HG02938 (cell line): ENCODE measurements at regions not wholly inside any gene's neighbourhood (a gene's known extent, or its start where the extent isn't known, plus 50 kb on each side); places are given as distances from the start of the nearest gene placed in this dataset.
"Not testable (repeated sequence)": the region's sequence is repeated elsewhere in the genome, so short reads cannot be mapped to it uniquely, and the experiment has no call there.

Experiments
- ATAC-seq: cut with Tn5 transposase; IDR thresholded peaks from one replicate; pipeline ENCODE4 v1.9.1; 2021; ENCODE audit warnings: mild to moderate bottlenecking, moderate library complexity; ENCODE audit not compliant: unreplicated experiment

DNA sequence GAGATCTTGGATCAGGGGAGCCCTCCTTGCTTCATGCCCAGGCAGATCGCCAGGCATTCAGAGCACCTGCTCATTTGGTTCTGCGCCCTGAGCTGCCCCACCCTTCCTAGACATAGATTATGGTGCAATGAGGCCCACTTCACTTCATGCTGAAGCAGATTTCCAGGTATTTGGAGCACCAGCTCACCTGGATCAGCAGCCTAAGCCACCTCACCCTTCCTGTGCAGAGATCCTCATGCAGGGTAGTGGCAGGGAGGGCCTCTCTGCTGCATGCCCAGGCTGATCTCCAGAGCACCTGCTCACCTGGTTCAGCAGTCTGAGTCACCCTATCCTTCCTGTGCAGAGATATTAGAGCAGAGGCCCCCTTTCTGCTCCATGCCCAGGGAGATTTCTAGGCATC is 1966.1 kb downstream of the PCDH9 start:
- ATAC-seq: no peak

DNA sequence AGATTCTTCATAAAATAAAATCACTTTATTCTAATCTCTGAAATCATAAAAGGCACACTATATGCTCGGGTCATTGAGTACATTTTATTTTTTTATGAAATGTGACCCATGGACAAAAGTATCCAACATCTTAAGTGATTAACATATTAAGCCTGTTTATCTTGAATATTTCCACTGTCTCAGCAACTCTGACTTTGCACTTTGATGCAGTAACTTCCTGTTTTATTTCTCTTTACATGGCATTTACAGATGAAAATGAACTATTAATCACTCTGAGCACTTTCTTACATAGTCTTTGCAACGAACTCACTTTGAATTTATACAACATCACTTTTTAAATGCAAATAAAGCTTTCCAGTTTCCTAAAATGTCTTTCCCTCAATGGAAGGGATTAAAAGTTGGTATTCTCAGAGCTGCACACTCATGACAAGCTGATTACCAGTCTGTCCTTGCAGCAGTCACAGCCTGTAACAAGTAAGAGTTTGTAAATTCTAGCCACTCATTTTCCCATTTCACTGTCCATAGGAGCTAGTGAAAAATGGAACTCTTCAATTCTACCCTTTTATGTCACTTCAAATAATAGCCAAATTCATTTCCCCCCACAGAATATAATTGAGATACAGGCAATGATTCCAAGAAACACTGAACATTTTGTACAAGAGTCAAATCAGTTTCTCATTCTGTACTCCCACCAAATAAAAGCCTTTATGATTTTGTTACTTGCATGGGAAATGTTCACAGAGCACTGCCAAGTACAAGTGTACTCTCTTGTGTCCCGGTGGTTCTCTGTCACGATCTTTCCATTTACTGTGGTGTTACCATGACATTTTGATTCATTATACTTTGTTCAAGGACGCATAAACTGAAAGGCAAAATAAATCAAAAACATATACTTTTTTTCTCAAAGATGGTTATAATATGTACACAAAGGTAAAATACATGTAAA is 1968.9 kb downstream of the PCDH9 start:
- no peak for ATAC-seq

DNA sequence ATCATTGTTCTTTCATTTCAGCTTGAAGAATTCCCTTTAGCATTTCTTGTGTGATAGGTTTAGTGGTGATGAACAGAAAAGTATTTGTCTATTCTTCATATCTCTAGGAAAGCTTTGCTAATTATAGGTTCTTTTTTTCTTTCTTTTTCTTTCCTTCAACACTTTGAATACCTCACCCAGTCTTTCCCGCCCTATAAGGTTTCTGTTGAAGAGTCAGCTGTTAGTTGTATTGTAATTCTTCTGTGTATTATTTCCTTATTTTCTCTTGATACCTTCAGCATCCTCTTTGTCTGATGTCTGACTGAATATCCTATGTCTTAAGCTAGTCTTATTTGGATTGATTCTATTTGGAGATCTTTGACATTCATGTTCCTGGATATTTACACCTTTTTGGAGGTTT is 1989.4 kb downstream of the PCDH9 start:
- no peak for ATAC-seq

DNA sequence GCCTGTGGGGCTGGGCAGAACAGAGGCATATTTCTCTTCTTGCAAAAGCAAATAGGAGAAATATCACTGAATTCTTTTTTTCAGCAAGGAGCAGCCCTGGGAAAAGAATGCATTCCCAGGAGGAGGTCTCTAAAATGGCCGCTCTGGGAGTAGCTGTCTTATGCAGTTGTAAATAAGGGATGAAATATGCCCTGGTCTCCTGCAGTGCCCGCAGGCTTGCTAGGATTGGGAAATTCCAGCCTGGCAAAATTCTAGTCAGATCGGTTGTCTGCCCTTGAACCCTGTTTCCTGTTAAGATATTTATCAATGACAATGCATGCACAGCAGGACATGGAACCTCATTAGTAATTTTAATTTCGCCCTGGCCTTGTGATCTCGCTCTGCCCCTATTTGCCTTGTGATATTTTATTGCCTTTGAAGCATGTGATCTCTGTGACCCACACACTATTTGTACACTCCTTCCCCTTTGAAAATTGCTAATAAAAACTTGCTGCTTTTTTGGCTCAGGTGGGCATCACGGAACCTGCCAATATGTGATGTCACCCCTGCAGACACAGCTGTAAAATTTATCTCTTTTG is 1993.2 kb downstream of the PCDH9 start:
- no peak for ATAC-seq

DNA sequence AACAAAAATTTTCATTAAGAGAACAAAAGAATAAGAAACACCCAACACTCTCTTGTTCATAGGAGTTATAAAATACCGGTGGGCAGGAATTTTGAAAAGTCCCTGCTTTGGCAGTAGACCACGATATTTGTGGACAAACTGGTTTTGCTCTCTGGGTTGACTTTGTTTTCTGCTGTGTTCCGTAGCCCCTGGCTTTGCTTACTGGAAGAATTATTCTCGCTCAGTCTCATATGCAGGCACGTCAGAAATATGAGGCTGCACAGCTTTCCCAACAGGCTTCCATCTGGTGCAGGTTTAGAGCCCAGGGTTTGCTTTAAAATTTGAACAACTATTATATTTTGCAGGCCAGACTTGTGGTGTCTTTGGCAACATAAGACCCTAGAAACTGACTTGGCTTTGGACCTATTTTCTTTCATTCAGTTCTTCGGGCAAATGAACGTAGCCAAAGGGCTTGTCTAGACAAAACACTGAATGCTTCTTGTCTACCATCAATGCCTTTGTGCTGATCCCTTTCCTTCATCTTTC is 2012.6 kb downstream of the PCDH9 start:
- ATAC-seq: no peak

DNA sequence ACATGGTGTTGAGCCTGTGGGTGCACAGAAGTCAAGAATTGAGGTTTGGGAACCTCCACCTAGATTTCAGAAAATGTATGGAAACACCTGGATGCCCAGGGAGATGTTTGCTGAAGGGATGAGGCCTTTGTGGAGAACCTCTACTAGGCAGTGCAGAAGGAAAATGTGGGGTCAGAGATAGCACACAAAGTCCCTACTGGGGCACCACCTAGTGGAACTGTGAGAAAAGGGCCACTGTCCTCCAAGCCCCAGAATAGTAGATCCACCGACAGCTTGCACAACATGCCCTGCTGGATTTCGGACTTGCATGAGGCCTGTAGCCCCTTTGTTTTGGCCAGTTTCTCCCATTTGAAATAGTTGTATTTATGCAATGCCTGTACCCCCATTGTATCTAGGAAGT is 2027.3 kb downstream of the PCDH9 start:
- not testable (repeated sequence) for ATAC-seq

DNA sequence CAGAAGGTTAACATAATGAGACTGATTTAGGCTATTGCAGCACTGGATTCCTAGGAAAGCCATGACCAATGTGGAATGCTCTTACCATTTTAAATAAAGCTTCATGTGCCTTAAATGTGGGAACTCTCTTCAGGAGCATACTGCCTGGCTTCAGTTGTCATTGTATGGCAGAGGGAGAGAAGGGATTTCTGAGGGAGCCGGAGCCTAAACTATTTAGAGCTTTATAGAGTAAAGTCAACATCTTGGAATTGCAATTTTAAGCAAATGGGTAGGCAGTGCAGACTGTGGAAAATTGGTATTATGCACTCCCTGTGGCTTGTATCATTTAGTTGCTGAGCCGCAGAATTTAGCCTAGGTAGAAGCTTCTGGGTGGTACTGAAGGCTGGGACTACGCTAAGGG is 2041.4 kb downstream of the PCDH9 start:
- ATAC-seq: no peak

DNA sequence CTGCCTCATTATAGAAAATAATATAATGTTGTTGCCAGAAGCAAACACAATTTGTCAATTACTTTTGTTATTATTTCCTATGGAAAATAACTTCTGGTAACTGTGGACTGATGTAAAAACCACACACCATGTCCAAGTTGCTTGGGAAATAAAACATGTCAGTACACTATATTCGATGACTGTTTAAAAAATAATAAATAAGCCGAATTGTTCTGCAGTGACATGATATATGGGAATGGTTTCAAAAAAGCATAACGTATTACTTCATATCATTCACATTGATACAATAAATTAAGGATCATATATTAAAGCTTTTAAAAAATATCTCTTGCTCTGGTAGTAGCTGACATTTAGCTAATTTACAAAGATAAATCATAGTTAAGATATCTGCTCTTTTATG is 2062.1 kb downstream of the PCDH9 start:
- ATAC-seq: no peak

DNA sequence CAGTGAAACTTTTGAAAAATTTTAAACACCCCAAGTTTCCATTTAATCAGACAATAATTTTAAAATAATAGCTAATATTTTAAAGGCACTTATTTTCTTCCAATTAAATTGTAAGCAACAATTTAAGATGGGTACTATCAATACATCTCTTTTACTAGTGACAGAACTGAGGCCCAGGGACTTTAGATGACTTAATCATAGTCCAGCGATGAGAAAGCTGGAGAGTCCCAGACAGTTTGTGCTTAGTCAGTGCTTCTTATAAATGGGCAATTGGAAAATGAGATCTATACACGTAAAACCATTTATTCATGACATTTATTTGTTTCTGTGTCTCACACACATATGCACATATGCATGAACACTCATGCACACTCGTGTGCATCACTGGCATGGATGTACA is 2063.5 kb downstream of the PCDH9 start:
- no peak for ATAC-seq

DNA sequence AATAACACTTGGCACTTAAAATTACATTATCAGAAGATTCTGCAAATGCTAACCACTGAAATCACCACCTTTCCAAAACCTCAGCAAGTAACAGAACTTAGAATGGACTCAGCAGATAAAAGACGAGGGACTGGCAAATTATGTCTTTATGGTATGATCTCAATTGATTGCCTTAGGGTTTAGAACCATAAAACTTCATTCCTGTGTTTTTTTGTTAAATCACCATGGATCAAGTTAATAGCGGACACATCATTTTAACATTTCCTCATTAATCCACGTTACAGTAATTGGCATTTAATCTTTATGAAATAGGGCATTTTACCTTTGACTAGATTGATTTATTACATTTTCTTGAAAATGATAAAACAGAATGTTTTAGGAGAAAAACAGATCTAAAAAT is 2070.3 kb downstream of the PCDH9 start:
- no peak for ATAC-seq

DNA sequence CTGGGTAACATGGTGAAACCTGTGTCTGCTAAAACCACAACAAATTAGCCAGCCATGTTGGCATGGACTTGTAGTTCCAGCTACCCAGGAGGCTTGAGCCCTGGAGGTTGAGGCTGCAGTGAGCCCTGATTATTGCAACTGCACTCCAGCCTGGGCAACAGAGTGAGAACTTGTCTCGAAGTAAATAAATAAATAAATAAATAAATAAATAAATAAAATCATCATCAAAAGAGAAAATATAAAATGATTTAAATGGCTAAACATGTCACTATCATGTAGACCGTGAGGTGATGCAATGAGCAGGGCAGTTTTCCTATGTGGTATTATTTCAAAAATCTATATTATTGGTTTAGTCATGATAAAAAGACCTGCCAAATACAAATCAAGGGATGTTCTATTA is 2074.3 kb downstream of the PCDH9 start:
- ATAC-seq: no peak

DNA sequence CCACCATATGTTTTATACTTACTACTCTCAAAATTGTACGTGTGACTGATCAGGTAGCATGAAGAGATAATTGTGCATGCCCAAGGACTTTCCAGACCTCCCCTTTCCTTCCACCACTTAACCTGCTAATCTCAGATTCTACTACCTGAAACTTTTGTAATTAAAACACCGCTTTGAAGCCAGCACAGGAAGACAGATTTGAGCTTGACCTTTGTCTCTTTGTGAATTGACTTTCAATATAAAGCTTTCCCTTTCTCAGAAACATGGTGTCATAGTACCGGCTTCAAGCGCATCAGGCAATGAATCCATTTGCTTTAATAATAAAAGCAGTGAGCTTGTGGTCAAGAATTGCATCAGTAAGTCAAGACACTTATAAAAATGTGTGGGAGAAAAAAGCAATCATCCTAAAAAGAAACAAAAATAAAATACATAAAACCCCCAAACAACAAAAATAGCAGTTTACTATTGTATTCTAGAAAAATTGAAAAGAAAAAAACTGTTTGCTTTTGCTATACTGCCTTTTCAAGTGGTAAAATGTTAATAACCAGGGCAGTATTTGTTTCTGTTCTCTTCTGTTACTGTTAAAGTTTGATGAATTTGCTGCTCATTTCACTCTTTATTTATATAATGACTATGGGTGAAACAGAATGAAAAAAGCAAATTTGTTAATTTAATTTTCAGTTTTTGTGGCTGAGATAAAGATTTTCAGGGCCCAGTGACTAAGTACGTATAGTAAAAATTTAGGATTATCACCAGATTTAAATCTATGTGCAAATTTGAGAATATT is 2075.3 kb downstream of the PCDH9 start:
- no peak for ATAC-seq

DNA sequence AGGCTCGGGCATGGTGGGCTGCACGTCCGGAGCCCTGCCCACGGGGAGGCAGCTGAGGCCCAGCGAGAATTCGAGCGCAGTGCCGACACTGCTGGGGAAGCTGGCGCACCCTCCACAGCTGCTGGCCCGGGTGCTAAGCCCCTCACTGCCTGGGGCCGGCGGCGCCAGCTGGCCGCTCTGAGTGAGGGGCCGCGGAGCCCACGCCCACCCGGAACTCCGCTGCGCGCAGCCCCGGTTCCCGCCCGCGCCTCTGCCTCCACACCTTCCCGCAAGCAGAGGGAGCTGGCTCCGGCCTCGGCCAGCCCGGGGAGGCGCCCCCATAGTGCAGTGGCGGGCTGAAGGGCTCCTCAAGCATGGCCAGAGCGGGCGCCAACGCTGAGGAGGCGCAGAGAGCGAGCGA is 2080.4 kb downstream of the PCDH9 start:
- ATAC-seq: no peak

DNA sequence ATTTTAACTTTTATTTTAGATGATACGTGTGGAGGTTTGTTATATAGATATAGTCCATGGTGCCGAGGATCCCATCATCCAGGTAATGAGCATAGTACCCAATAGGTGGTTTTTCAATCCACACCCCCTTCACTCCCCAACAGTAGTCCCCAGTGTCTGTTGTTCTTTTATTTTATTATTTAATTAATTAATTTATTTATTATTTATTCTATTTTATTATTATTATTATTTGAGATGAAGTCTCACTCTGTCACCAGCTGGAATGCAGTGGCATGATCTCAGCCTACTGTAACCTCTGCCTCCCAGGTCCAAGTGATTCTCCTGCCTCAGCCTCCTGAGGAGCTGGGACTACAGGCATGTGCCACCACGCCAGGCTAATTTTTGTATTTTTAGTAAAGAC is 2086.2 kb downstream of the PCDH9 start:
- no peak for ATAC-seq

DNA sequence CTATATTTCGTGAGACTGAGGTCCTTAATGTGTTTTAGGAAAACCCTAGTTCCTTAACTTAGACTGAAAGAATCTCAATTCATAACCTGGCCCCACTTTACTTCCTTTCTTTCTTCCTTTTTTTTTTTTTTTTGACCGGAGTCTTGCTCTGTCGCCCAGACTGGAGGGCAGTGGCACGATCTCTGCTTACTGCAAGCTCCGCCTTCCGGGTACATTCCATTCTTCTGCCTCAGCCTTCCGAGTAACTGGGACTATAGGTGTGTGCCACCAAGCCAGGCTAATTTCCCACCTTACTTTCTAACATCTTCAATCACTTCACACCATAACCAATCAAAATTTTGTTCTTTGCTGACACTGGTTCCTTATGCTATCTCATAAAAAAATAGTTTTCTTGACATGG is 2097.0 kb downstream of the PCDH9 start:
- ATAC-seq: no peak

DNA sequence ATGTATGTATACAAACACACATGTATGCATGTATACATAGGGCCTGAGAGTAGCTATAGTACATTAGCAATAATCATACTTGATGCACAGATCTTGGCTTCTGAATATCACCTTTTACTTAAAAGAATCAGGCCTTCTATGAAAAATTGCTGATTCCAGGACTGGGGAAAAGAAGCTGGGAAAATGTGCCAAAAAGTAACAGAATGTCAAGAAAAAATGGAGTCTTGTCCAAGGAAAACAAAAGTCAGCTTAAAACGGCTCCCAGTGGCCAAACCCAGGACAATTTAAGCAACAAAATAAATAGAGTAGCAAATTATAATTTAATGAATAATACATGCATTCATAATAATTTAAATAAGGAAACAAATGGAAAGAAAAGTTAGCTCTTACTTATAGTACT is 2104.9 kb downstream of the PCDH9 start:
- no peak for ATAC-seq

DNA sequence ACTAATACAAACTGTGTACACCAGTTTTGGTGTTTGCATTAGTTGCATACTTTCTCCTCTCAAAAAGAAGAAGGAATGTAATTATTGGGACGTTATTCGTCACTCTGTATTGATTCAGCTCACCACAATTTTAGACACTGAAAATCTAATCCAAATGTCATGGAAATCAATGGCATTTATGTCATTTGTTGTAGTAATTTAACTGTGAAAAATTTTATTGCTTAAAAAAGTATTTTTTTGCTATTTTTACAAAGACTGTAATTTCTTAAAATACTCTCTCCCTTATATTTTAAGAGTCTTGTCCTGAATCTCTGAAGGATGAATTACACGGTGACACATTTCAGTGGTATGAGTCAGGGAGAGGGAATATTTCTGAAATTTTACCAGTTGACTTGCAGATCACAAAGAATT is 2117.6 kb downstream of the PCDH9 start:
- ATAC-seq: no peak

DNA sequence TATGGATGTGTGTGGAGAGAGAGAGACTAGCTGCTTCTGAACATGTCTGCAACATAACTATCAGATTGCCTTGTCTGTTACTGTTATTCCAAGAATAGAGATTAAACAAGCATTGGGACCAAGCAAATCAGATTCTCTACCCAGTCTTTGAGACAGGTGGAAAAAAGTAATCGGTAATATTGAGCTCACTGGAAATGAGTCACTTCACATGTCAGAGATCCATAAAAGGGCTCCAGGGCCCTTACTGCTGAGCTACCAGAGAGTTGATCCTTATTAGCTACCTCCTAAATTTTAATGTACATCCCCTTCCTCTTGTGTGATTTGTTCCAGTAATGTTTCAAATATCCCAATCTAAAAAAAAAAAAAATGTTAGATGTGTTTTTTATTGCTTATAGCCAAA is 2118.0 kb downstream of the PCDH9 start:
- ATAC-seq: no peak

DNA sequence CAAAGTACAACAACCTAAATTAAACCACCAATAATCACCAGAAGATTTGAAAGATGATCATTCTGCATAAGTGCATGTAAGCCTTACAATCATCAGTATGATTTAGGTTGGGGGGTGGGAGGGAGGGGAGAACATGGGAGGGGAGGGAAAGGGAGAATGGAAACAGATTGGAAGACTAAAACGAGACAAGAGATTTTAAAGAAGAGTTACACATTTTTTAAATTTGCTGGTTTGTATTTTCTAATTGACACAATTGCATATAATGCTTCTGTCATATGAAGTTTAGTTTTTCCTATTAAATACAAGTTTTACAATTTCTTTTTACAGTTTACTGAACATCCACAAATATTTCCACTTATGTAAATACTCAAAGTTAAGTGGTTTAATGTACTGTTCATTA is 2118.9 kb downstream of the PCDH9 start:
- ATAC-seq: no peak

DNA sequence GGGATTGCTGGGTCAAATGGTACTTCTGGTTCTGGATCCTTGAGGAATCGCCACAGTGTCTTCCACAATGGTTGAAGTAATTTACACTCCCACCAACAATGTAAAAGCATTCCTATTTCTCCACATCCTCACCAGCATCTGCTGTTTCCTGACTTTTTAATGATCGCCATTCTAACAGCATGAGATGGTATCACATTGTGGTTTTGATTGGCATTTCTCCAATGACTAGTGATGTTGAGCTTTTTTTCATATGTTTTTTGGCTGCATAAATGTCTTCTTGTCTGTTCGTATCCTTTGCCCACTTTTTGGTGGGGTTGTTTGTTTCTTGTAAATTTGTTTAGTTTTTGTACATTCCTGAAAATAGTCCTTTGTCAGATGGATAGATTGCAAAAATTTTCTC is 2125.7 kb downstream of the PCDH9 start:
- not testable (repeated sequence) for ATAC-seq

DNA sequence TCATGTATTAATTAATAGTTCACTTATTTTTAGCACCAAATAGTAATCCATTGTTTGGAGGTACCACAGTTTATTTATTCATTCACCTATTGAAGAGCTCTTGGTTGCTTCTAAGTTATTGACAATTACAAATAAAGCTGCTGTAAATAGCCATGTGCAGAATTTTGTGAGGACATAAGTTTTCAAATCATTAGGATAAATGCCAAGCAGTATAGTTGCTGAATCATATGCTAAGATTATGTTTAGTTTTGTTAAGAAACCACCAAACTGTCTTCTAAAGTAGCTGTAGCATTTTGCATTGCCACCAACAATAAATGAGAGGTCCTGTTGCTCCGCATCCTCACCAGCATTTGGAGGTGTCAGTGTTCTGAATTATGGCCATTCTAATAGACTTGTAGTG is 2126.8 kb downstream of the PCDH9 start:
- no peak for ATAC-seq
